ENCODE measurements at regions not wholly inside any gene's neighbourhood (a gene's known extent, or its start where the extent isn't known, plus 50 kb on each side); places are given as distances from the start of the nearest gene placed in this dataset.

- no peaks in the 10 kb centered on the region for H3K9me3 Mint-ChIP-seq
- no peaks in the 10 kb centered on the region for H3K27me3 Mint-ChIP-seq
- POLR2A ChIA-PET = no interaction called here
- no peaks in the 10 kb centered on the region for H3K4me1 Mint-ChIP-seq (ENCODE audit: low read depth)
- H3K36me3 Mint-ChIP-seq = no peaks in the 10 kb centered on the region
- no peak overlapping the region for H3K4me3 Mint-ChIP-seq
- DNase-seq = no peak
- no peak overlapping the region for H3K27ac Mint-ChIP-seq
- CTCF ChIA-PET = no interaction called here
- intact Hi-C loops (cut with micrococcal nuclease) = no loop called here
Measured at GRCh38 chr11:103547024-103547423, 437.8 kb downstream of the DYNC2H1 start.

- Mint-ChIP-seq H3K27ac (no peak overlapping the region), H3K36me3 (no peaks in the 10 kb centered on the region), H3K4me3 (no peak overlapping the region), H3K27me3 (no peaks in the 10 kb centered on the region), H3K9me3 (no peaks in the 10 kb centered on the region), H3K4me1 (ENCODE audit: low read depth) (no peaks in the 10 kb centered on the region)
- POLR2A ChIA-PET = no interaction called here
- CTCF ChIA-PET = no interaction called here
- intact Hi-C loops (cut with micrococcal nuclease) = no loop called here
- DNase-seq = no peak
Measured at GRCh38 chr11:103547691-103548090, 438.5 kb downstream of the DYNC2H1 start.

GRCh38 chr11:103548838-103549237 lies 439.6 kb downstream of the DYNC2H1 start:
- CTCF ChIA-PET = no interaction called here
- POLR2A ChIA-PET = no interaction called here

GRCh38 chr11:103550811-103551210 lies 441.6 kb downstream of the DYNC2H1 start:
- Mint-ChIP-seq H3K27me3 (no peaks in the 10 kb centered on the region), H3K27ac (no peak overlapping the region), H3K4me3 (no peak overlapping the region), H3K36me3 (no peaks in the 10 kb centered on the region), H3K4me1 (ENCODE audit: low read depth) (no peaks in the 10 kb centered on the region), H3K9me3 (no peaks in the 10 kb centered on the region)
- intact Hi-C loops (cut with micrococcal nuclease) = no loop called here
- CTCF ChIA-PET = no interaction called here
- POLR2A ChIA-PET = no interaction called here
- no peak for DNase-seq

More at GRCh38 chr11:103548838-103549237, 439.6 kb downstream of the DYNC2H1 start:
- intact Hi-C loops (cut with micrococcal nuclease) = no loop called here
- Mint-ChIP-seq H3K27me3 (no peaks in the 10 kb centered on the region), H3K36me3 (no peaks in the 10 kb centered on the region), H3K4me3 (no peak overlapping the region), H3K9me3 (no peaks in the 10 kb centered on the region), H3K27ac (no peak overlapping the region), H3K4me1 (ENCODE audit: low read depth) (no peaks in the 10 kb centered on the region)
- DNase-seq = no peak

- Mint-ChIP-seq H3K4me3 (no peak overlapping the region), H3K36me3 (no peaks in the 10 kb centered on the region), H3K4me1 (ENCODE audit: low read depth) (no peaks in the 10 kb centered on the region), H3K9me3 (no peaks in the 10 kb centered on the region), H3K27me3 (no peaks in the 10 kb centered on the region), H3K27ac (no peak overlapping the region)
- intact Hi-C loops (cut with micrococcal nuclease) = no loop called here
- DNase-seq = no peak
- POLR2A ChIA-PET = no interaction called here
- CTCF ChIA-PET = no interaction called here
Measured at GRCh38 chr11:103552086-103552485, 442.9 kb downstream of the DYNC2H1 start.

- Mint-ChIP-seq H3K4me3 (no peak overlapping the region), H3K4me1 (ENCODE audit: low read depth) (no peaks in the 10 kb centered on the region), H3K36me3 (no peaks in the 10 kb centered on the region), H3K27ac (no peak overlapping the region), H3K9me3 (no peaks in the 10 kb centered on the region), H3K27me3 (peaks cover 3% of the 10 kb centered on the region)
- CTCF ChIA-PET = no interaction called here
- no peak for DNase-seq
- POLR2A ChIA-PET = no interaction called here
- intact Hi-C loops (cut with micrococcal nuclease) = no loop called here
Measured at GRCh38 chr11:103556171-103556570, 446.9 kb downstream of the DYNC2H1 start.

- H3K9me3 Mint-ChIP-seq = no peaks in the 10 kb centered on the region
- no peak overlapping the region for H3K4me3 Mint-ChIP-seq
- no peak for DNase-seq
- H3K27me3 Mint-ChIP-seq = no peaks in the 10 kb centered on the region
- no peak overlapping the region for H3K27ac Mint-ChIP-seq
- H3K4me1 Mint-ChIP-seq (ENCODE audit: low read depth) = no peaks in the 10 kb centered on the region
- ChIA-PET POLR2A (no interaction called here), CTCF (no interaction called here)
- intact Hi-C loops (cut with micrococcal nuclease) = no loop called here
- H3K36me3 Mint-ChIP-seq = no peaks in the 10 kb centered on the region
Measured at GRCh38 chr11:103566116-103566515, 456.9 kb downstream of the DYNC2H1 start.

- no peak overlapping the region for H3K4me3 Mint-ChIP-seq
- no peaks in the 10 kb centered on the region for H3K4me1 Mint-ChIP-seq (ENCODE audit: low read depth)
- ChIA-PET CTCF (no interaction called here), POLR2A (no interaction called here)
- H3K27ac Mint-ChIP-seq = no peak overlapping the region
- H3K9me3 Mint-ChIP-seq = no peaks in the 10 kb centered on the region
- H3K36me3 Mint-ChIP-seq = no peaks in the 10 kb centered on the region
- peaks cover 1% of the 10 kb centered on the region for H3K27me3 Mint-ChIP-seq
- no peak for DNase-seq
- intact Hi-C loops (cut with micrococcal nuclease) = no loop called here
Measured at GRCh38 chr11:103581760-103582159, 454.7 kb upstream of the DDI1 start.

GRCh38 chr11:103582351-103582909 lies 454.0 kb upstream of the DDI1 start:
- intact Hi-C loops (cut with micrococcal nuclease) = no loop called here
- POLR2A ChIA-PET = no interaction called here
- Mint-ChIP-seq H3K27me3 (peaks cover 1% of the 10 kb centered on the region), H3K27ac (no peak overlapping the region), H3K4me1 (ENCODE audit: low read depth) (no peaks in the 10 kb centered on the region), H3K9me3 (no peaks in the 10 kb centered on the region), H3K4me3 (no peak overlapping the region), H3K36me3 (no peaks in the 10 kb centered on the region)
- CTCF ChIA-PET = no interaction called here
- DNase-seq = no peak

GRCh38 chr11:103584021-103584420 lies 452.4 kb upstream of the DDI1 start:
- no peak for DNase-seq
- intact Hi-C loops (cut with micrococcal nuclease) = no loop called here
- H3K36me3 Mint-ChIP-seq = no peaks in the 10 kb centered on the region
- H3K9me3 Mint-ChIP-seq = no peaks in the 10 kb centered on the region
- H3K27me3 Mint-ChIP-seq = peaks cover 1% of the 10 kb centered on the region
- CTCF ChIA-PET = no interaction called here
- H3K27ac Mint-ChIP-seq = no peak overlapping the region
- H3K4me3 Mint-ChIP-seq = no peak overlapping the region
- no peaks in the 10 kb centered on the region for H3K4me1 Mint-ChIP-seq (ENCODE audit: low read depth)
- POLR2A ChIA-PET = no interaction called here

GRCh38 chr11:103584720-103585119 lies 451.7 kb upstream of the DDI1 start:
- H3K9me3 Mint-ChIP-seq = no peaks in the 10 kb centered on the region
- H3K4me1 Mint-ChIP-seq (ENCODE audit: low read depth) = no peaks in the 10 kb centered on the region
- no peaks in the 10 kb centered on the region for H3K36me3 Mint-ChIP-seq
- intact Hi-C loops (cut with micrococcal nuclease) = no loop called here
- H3K4me3 Mint-ChIP-seq = no peak overlapping the region
- no peak for DNase-seq
- no peak overlapping the region for H3K27ac Mint-ChIP-seq
- peaks cover 1% of the 10 kb centered on the region for H3K27me3 Mint-ChIP-seq
- ChIA-PET POLR2A (no interaction called here), CTCF (no interaction called here)

GRCh38 chr11:103585401-103585800 lies 451.0 kb upstream of the DDI1 start:
- ChIA-PET POLR2A (no interaction called here), CTCF (no interaction called here)
- Mint-ChIP-seq H3K36me3 (no peaks in the 10 kb centered on the region), H3K27me3 (peaks cover 1% of the 10 kb centered on the region), H3K4me3 (no peak overlapping the region), H3K4me1 (ENCODE audit: low read depth) (no peaks in the 10 kb centered on the region), H3K27ac (no peak overlapping the region), H3K9me3 (no peaks in the 10 kb centered on the region)
- intact Hi-C loops (cut with micrococcal nuclease) = no loop called here
- DNase-seq = no peak

GRCh38 chr11:103585911-103586310 lies 450.5 kb upstream of the DDI1 start:
- no peak for DNase-seq
- POLR2A ChIA-PET = no interaction called here
- no peaks in the 10 kb centered on the region for H3K4me1 Mint-ChIP-seq (ENCODE audit: low read depth)
- H3K36me3 Mint-ChIP-seq = no peaks in the 10 kb centered on the region
- intact Hi-C loops (cut with micrococcal nuclease) = no loop called here
- H3K27me3 Mint-ChIP-seq = peaks cover 1% of the 10 kb centered on the region
- H3K9me3 Mint-ChIP-seq = no peaks in the 10 kb centered on the region
- H3K27ac Mint-ChIP-seq = no peak overlapping the region
- CTCF ChIA-PET = no interaction called here
- H3K4me3 Mint-ChIP-seq = no peak overlapping the region

GRCh38 chr11:103586756-103587155 lies 449.7 kb upstream of the DDI1 start:
- ChIA-PET CTCF (no interaction called here), POLR2A (no interaction called here)
- no peaks in the 10 kb centered on the region for H3K4me1 Mint-ChIP-seq (ENCODE audit: low read depth)
- peaks cover 1% of the 10 kb centered on the region for H3K27me3 Mint-ChIP-seq
- no peak overlapping the region for H3K4me3 Mint-ChIP-seq
- H3K36me3 Mint-ChIP-seq = no peaks in the 10 kb centered on the region
- H3K27ac Mint-ChIP-seq = no peak overlapping the region
- no peak for DNase-seq
- H3K9me3 Mint-ChIP-seq = no peaks in the 10 kb centered on the region
- intact Hi-C loops (cut with micrococcal nuclease) = no loop called here
